ENCODE measurements at regions not wholly inside any gene's neighbourhood (a gene's known extent, or its start where the extent isn't known, plus 50 kb on each side); places are given as distances from the start of the nearest gene placed in this dataset.

DNA sequence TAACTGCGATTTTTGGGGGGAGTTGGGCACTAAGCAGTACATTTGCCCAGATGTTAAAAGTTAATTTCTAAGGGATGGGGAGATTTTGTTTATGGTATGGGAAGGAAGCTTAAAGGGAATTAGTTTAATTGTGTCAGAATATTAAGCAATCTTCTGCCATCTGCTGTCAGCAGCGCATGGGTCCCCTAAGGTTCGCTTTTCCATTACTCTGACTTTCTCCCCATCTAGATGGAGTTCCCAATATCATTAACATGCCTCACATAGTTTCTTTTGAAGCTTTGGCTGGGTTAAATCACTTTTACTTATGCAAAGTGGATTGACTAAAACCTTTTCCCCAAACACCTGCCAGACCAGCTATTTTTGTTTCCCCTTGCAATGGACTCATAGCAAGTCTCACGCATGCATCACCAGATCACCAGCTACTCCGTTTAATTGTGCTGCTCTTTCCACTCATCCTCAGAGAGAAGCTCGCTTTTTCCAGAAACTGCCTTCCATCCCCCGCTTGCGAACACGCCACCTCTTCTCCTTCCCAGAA, 172.7 kb downstream of the FAT3 start:
- TF ChIP-seq, protein P1, sequence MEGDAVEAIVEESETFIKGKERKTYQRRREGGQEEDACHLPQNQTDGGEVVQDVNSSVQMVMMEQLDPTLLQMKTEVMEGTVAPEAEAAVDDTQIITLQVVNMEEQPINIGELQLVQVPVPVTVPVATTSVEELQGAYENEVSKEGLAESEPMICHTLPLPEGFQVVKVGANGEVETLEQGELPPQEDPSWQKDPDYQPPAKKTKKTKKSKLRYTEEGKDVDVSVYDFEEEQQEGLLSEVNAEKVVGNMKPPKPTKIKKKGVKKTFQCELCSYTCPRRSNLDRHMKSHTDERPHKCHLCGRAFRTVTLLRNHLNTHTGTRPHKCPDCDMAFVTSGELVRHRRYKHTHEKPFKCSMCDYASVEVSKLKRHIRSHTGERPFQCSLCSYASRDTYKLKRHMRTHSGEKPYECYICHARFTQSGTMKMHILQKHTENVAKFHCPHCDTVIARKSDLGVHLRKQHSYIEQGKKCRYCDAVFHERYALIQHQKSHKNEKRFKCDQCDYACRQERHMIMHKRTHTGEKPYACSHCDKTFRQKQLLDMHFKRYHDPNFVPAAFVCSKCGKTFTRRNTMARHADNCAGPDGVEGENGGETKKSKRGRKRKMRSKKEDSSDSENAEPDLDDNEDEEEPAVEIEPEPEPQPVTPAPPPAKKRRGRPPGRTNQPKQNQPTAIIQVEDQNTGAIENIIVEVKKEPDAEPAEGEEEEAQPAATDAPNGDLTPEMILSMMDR (IDR thresholded peaks at IDR 0.05; ENCODE audit: borderline replicate concordance, extremely low read depth, low read length, poor library complexity, severe bottlenecking): no peak
- TF ChIP-seq EZH2 (IDR thresholded peaks at IDR 0.05; ENCODE audit: borderline replicate concordance, low read depth, low read length, severe bottlenecking): no peak
